Adrenal gland (tissue), 9 donors: ENCODE measurements at regions not wholly inside any gene's neighbourhood (a gene's known extent, or its start where the extent isn't known, plus 50 kb on each side); places are given as distances from the start of the nearest gene placed in this dataset.

ENCODE experiments used
- DNase-seq, 7 donors: peaks; one replicate each; pipeline ENCODE4 v3.0.0-alpha.2; 2019 to 2020
- H3K27ac ChIP-seq, 5 donors: fragments of 200-600 bp; sonication (generic) in 4 of 5; 1 replicate in 3 of 5; 2 replicates in 2 of 5; pipeline versions ENCODE4 v1.5.1 to v1.8.0; 2016 to 2020; ENCODE audit warnings: mild to moderate bottlenecking in 1 of 5
- H3K27me3 ChIP-seq: fragments of 200-600 bp; 2 replicates; pipeline ENCODE4 v1.8.0; 2021
- H3K36me3 ChIP-seq, 2 donors: fragments of 200-600 bp; replicated peaks in 1 of 2; 1 replicate in 1 of 2; 2 replicates in 1 of 2; pipeline versions ENCODE4 v1.5.1 to v1.8.0; 2018 to 2022
- H3K4me1 ChIP-seq, 2 donors: fragments of 200-600 bp; replicated peaks in 1 of 2; 1 replicate in 1 of 2; 2 replicates in 1 of 2; pipeline versions ENCODE4 v1.5.1 to v1.8.0; 2018 to 2021
- H3K4me3 ChIP-seq, 4 donors: fragments of 200-600 bp; sonication (generic) in 3 of 4; one replicate each; pipeline ENCODE4 v1.5.1; 2016 to 2018
- H3K9me3 ChIP-seq, 3 donors: fragments of 200-600 bp; sonication (generic) in 1 of 3; replicated peaks in 1 of 3; 1 replicate in 2 of 3; 2 replicates in 1 of 3; pipeline versions ENCODE4 v1.5.1 to v1.8.0; 2016 to 2021
- CTCF ChIP-seq, 6 experiments: fragments of 450-650 bp in 4 of 6; fragments of 200-600 bp in 2 of 6; sonication (generic) in 1 of 6; IDR thresholded peaks; 1 replicate in 5 of 6; 2 replicates in 1 of 6; pipeline versions ENCODE4 v1.5.1 to v1.8.0; 2016 to 2021; ENCODE audit warnings: antibody characterized with exemption in 6 of 6, mild to moderate bottlenecking in 2 of 6, moderate library complexity in 1 of 6
- POLR2A ChIP-seq, 2 donors: fragments of 450-650 bp; IDR thresholded peaks; one replicate each; pipeline ENCODE4 v1.6.1; 2017; ENCODE audit warnings: antibody characterized with exemption in 2 of 2, mild to moderate bottlenecking in 2 of 2, moderate library complexity in 1 of 2
- WGBS, 4 donors: extraction: QIAGEN DNeasy Blood & Tissue Kit in 2 of 4; methylation state at CpG; one replicate each; pipeline versions ENCODE4 v1.1.5 to v1.1.7; 2013 to 2017; 5-methylcytosine and 5-hydroxymethylcytosine counted together
- intact Hi-C, 2 donors: fragments of 100-400 bp; cut with DNase I; formaldehyde crosslinking; loops; one replicate each; pipeline versions ENCODE4 v1.14.1 to v1.15.0; 2022 to 2023
- donor health status: healthy with polysubstance abuse.
- donor health status: Bipolar disorder and iron deficiency.
- donor health status: DM: yes; HTN: yes; CAD: no.
- donor health status: DM: no; HTN: no; CAD: no.
- donor health status: DM: no; HTN: no; CAD: no.

- Histone ChIP-seq H3K27ac (no peak overlapping the region), H3K9me3 (no peaks in the 10 kb centered on the region), H3K36me3 (no peaks in the 10 kb centered on the region), H3K4me1 (no peaks in the 10 kb centered on the region), H3K4me3 (no peak overlapping the region), H3K27me3 (no peaks in the 10 kb centered on the region)
- DNase-seq: no peak
- WGBS, 4 donors: 54 to 73% (median 66%) methylated on average over 2 of the region's 2 CpGs
- TF ChIP-seq CTCF (IDR thresholded peaks at IDR 0.05): no peak
- no peak for TF ChIP-seq POLR2A (IDR thresholded peaks at IDR 0.05)
- intact Hi-C loops: no loop called here
These were observed 773.6 kb upstream of the CDH10 start for GRCh38 chr5:25418319-25418859.

GRCh38 chr5:25416960-25417359 is 772.2 kb upstream of the CDH10 start:
- Histone ChIP-seq H3K4me3 (no peak overlapping the region), H3K36me3 (no peaks in the 10 kb centered on the region), H3K27me3 (no peaks in the 10 kb centered on the region), H3K9me3 (no peaks in the 10 kb centered on the region), H3K4me1 (no peaks in the 10 kb centered on the region), H3K27ac (no peak overlapping the region)
- WGBS, 4 donors: 56 to 72% (median 60%) methylated on average over 4 of the region's 4 CpGs
- TF ChIP-seq CTCF (IDR thresholded peaks at IDR 0.05) (no peak), POLR2A (IDR thresholded peaks at IDR 0.05) (no peak)
- no peak for DNase-seq
- intact Hi-C loops: no loop called here

GRCh38 chr5:25415970-25416369 is 771.2 kb upstream of the CDH10 start:
- Histone ChIP-seq H3K27ac (no peak overlapping the region), H3K4me3 (no peak overlapping the region), H3K36me3 (no peaks in the 10 kb centered on the region), H3K9me3 (no peaks in the 10 kb centered on the region), H3K27me3 (no peaks in the 10 kb centered on the region), H3K4me1 (no peaks in the 10 kb centered on the region)
- TF ChIP-seq POLR2A (IDR thresholded peaks at IDR 0.05) (no peak), CTCF (IDR thresholded peaks at IDR 0.05) (no peak)
- WGBS, 4 donors: 82 to 88% (median 84%) methylated on average over 8 of the region's 8 CpGs
- DNase-seq: no peak
- intact Hi-C loops: no loop called here

GRCh38 chr5:25414742-25415141 is 770.0 kb upstream of the CDH10 start:
- intact Hi-C loops: no loop called here
- 48 to 61% (median 50%) methylated on average over 6 of the region's 6 CpGs for WGBS, 4 donors
- no peaks in the 10 kb centered on the region for H3K9me3 ChIP-seq

More at GRCh38 chr5:25414742-25415141, 770.0 kb upstream of the CDH10 start:
- H3K27ac ChIP-seq: no peak overlapping the region
- TF ChIP-seq CTCF (IDR thresholded peaks at IDR 0.05) (no peak), POLR2A (IDR thresholded peaks at IDR 0.05) (no peak)
- no peaks in the 10 kb centered on the region for H3K4me1 ChIP-seq
- H3K27me3 ChIP-seq: no peaks in the 10 kb centered on the region
- no peak for DNase-seq
- H3K4me3 ChIP-seq: no peak overlapping the region
- H3K36me3 ChIP-seq: no peaks in the 10 kb centered on the region
